NCI-H82 treated with DMSO at 0.1 percent for 48 hours (cell line): ENCODE measurements at regions not wholly inside any gene's neighbourhood (a gene's known extent, or its start where the extent isn't known, plus 50 kb on each side); places are given as distances from the start of the nearest gene placed in this dataset.

Experiments
- DNase-seq: peaks from one replicate; lab custom pipeline; 2025; ENCODE audit not compliant: unreplicated experiment; lab: John Stamatoyannopoulos, UW

DNA sequence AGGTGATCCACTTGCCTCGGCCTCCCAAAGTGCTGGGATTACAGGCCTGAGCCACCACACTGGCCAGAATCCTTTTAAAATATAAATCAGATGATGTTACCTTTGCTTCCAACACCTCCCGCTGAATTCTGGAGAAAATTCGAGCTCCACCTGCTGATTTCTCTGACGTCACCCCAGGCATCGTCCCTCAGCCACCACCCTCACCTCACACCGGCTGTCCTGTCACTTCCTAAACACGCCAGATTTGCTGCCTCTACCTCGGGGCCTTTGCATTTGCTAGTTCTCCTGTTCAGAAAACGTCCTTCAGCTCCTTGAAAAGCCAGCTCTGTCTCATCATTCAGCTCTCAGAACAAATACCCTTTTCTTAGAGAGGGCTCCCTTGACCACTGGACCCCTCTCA lies 57.9 kb downstream of the FBXO2 start:
- DNase-seq = no peak

DNA sequence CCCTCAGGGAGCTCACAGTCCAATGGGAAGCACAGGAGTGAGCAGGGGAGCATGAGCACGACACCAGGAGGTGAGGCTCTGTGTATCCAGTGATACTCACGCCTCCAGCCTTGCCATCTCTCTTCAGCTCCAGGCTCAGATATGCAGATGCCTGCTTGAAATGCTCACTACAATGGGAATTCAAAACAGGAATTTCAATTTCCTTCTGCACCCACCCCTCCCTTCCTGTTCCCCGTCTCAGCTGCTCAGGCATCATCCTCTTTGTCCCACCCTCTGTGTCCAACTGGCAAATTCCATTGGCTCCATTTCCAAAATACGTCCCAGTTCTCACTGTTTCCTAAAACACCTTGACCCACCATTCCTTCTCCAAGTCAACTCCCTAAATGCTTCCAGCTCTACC lies 58.9 kb downstream of the FBXO2 start:
- no peak for DNase-seq

GRCh38 chr1:11594625-11595024 lies 59.6 kb downstream of the FBXO2 start:
- no peak for DNase-seq

DNA sequence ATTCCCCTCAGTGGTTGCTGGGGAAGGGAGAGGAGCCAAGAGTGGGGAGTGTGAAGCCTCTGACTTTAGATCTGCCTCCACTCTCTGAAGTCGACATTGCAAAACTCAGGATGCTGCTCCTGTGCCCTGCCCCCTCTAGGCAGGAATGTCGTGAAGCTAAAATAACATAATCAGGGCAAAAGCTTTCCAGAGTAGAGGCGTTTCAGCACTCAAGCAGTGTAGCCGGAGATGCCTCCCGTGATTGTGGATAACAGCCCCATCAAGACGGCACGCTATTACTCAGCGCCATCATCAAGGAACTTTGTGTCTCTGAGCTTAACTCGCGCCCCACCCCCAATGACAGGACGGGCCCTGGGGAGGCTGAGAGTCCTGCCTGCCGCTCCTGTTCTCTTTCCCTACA lies 60.0 kb downstream of the FBXO2 start:
- DNase-seq = no peak

GRCh38 chr1:11592752-11593151 lies 61.5 kb downstream of the FBXO2 start:
- DNase-seq = peak; percentile 23

GRCh38 chr1:11590395-11590794 lies 63.8 kb downstream of the FBXO2 start:
- DNase-seq = no peak
